DOHH2 (cell line): ENCODE measurements at regions not wholly inside any gene's neighbourhood (a gene's known extent, or its start where the extent isn't known, plus 50 kb on each side); places are given as distances from the start of the nearest gene placed in this dataset.

Source experiments
- CTCF ChIP-seq: fragments of 200-600 bp; sonication (generic); IDR thresholded peaks from one replicate; pipeline ENCODE4 v1.5.1; 2014; ENCODE audit warnings: antibody characterized with exemption, mild to moderate bottlenecking, low read depth, low read length; ENCODE audit not compliant: poor library complexity, severe bottlenecking
- EZH2phosphoT487 ChIP-seq: fragments of 200-600 bp; sonication (generic); IDR thresholded peaks from 2 replicates; pipeline ENCODE4 v1.6.1; 2017; ENCODE audit warnings: borderline replicate concordance, mild to moderate bottlenecking, antibody characterized with exemption, low read length, moderate library complexity, mixed read lengths

- no peak for TF ChIP-seq CTCF
- no peak for TF ChIP-seq EZH2phosphoT487
Observed at GRCh38 chr5:14081791-14082190, 61.4 kb upstream of the TRIO start.
